ENCODE measurements at regions not wholly inside any gene's neighbourhood (a gene's known extent, or its start where the extent isn't known, plus 50 kb on each side); places are given as distances from the start of the nearest gene placed in this dataset.

DNA sequence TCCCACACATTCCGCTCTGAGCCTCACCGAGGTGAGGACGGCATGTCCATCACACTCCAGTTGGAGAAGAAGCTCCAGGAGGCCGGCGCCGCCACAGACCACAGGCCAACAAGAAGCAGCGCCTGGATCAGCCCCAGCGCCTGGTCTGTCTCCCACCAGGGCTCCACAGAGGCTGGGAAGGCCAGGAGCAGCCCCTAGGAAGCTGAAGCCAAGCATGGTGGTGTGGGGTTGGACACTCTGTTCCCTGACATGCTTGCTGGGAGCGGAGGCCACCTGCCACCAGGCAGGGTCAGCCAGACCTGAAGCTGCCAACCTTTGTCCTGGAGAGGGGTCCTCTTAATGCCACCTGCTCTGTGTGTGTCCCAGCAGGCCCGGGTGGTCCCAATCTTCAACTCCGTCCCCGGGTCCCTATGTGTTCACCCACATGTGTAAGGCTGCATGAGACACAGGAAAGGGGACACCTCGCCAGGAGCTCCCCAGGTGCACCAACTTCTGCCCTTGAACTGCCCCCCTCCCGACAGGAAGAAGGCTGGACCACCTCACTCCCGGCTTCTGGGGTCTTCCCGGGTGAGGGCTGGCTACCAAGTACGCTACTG is 140.1 kb upstream of the PPP1R26 start:
- TF ChIP-seq CTCF (IDR thresholded peaks at IDR 0.05) (no peak), POLR2A (IDR thresholded peaks at IDR 0.05) (no peak)
